ENCODE measurements at regions not wholly inside any gene's neighbourhood (a gene's known extent, or its start where the extent isn't known, plus 50 kb on each side); places are given as distances from the start of the nearest gene placed in this dataset.

DNA sequence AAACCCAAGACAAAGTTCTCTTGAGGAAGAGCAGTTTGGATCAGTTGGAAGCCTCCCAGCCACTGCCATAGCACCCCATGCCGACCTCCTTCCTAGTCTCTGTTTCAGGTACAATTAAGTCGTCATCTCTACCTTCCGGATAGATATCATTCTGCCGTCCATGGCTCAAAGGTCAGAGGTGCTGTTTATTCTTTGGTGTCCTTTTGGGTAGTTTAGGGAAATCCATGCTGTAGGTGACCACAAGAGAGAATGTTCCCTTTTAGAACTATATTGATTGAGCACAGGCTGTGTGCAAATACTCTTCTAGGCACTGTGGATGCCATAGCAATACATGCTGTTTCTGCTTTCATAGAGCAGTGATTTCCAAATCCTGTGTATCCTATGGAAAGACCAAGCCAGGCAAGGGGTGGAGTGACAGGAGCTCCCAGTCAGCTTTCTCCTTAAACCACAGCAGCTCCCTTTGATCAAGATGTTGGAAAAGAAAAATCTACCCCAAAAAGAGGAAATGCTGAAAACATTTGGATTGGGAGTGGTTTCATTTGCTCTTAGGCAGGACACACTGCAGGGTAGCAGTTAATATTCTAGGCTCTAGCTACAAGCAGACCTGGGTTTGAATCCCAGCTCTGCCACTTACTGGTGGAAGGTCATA lies 127.9 kb downstream of the PALM2AKAP2 start:
- ATAC-seq (no peak), DNase-seq (ENCODE audit: missing footprints) (no peak)
- intact Hi-C loops (cut with DNase I) = loop anchor here (2.0 kb wide), 3 partner anchors 89 to 149 kb away; no protein-coding TSS in a partner anchor

GRCh38 chr9:109908459-109909390 lies 128.7 kb downstream of the PALM2AKAP2 start:
- DNase-seq (ENCODE audit: missing footprints) (no peak), ATAC-seq (no peak)
- intact Hi-C loops (cut with DNase I) = loop anchor here (2.0 kb wide), 2 partner anchors 88 to 148 kb away; no protein-coding TSS in a partner anchor

- intact Hi-C loops (cut with DNase I) = no loop called here
- DNase-seq (ENCODE audit: missing footprints) = no peak
- no peak for ATAC-seq
Measured at GRCh38 chr9:109910671-109911518, 130.9 kb downstream of the PALM2AKAP2 start.

GRCh38 chr9:109912082-109912582 lies 132.1 kb downstream of the PALM2AKAP2 start:
- DNase-seq (ENCODE audit: missing footprints) (no peak), ATAC-seq (no peak)
- intact Hi-C loops (cut with DNase I) = no loop called here

- no peak for ATAC-seq
- DNase-seq (ENCODE audit: missing footprints) = no peak
- intact Hi-C loops (cut with DNase I) = no loop called here
Measured at GRCh38 chr9:109912726-109913460, 132.9 kb downstream of the PALM2AKAP2 start.

DNA sequence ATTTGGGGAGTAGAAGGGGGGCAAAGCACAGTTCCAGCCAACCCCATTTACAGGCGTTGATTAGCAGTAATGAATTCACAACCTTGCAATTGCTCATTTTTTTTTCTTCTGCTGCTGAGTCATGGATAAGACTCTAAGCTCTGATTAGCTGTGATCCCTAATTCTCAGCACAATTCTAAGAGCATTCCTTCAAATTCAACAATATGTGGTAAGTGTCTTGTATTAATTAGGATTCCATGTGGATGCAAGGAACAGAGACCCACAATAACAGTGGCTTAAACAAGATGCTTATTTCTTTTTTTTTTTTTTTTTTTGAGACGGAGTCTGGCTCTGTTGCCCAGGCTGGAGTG lies 133.4 kb downstream of the PALM2AKAP2 start:
- ATAC-seq (no peak), DNase-seq (ENCODE audit: missing footprints) (no peak)
- intact Hi-C loops (cut with DNase I) = no loop called here

- intact Hi-C loops (cut with DNase I) = loop anchor here (5.0 kb wide), 1 partner anchor 38 kb away; no protein-coding TSS in a partner anchor
- ATAC-seq = no peak
- no peak for DNase-seq (ENCODE audit: missing footprints)
Measured at GRCh38 chr9:109914280-109915027, 134.5 kb downstream of the PALM2AKAP2 start.

DNA sequence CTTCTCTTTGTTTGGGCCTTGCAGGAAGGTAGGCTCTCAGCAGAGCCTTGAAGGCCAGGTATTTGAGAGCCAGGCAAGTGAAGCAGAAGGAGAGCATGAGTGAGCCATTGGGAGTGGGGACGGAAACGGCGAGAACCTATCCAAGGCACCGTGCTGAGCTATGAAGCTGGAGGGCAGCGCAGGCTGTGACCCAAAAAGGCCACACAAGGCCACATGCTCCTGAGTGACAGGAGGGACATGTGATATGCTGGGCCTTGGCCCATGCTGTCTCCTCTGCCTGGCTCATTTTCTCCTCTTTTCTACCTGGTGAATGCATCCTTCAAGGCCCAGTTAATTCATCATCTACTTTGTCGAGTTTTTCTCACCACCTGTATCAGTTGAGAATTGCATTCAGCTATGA lies 136.3 kb downstream of the PALM2AKAP2 start:
- DNase-seq (ENCODE audit: missing footprints) = no peak
- intact Hi-C loops (cut with DNase I) = loop anchor here (5.0 kb wide), 1 partner anchor 36 kb away; no protein-coding TSS in a partner anchor

DNA sequence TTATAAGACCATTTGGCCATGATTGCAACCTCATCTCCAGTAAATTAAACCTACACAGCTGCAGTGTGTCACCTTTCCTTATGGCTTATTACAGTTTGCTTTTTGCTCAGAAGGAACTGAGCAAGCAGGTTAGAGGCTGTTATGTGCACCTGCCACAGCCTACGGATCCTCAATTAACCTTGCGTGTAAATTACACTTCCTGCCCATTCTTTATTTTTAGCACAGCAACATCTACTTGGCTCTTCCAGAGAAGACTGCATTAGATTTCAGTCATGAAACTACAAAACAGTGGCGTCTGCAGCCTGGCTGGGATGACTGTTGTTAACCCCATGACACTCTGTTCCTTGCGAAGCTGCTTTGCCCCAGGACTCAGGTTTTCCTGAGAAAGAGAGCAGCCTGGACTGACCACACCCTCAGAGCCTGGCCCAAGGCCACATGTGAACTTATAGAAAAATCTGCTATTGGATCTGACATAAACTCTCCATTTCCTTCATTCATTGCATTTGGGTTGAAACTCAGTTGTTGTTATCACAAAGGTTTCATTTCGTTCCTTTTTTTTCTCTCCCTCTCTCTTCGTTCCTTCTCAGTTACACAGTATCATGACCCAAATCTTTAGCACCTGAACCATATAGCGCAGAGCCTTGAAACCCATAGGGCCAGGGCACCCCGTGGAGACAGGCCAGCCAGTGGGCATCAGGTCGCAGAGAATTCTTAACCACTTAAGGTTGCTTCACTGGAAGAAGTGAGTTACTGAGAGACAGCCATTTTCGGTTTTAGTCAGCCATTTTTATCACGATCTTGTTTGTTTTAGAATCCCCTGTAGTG lies 138.6 kb downstream of the PALM2AKAP2 start:
- intact Hi-C loops (cut with DNase I) = loop anchor here (5.0 kb wide), 1 partner anchor 34 kb away; no protein-coding TSS in a partner anchor
- ATAC-seq (peak; percentile 48), DNase-seq (ENCODE audit: missing footprints) (no peak)

More for the DNA sequence above, 136.3 kb downstream of the PALM2AKAP2 start:
- ATAC-seq = no peak

DNA sequence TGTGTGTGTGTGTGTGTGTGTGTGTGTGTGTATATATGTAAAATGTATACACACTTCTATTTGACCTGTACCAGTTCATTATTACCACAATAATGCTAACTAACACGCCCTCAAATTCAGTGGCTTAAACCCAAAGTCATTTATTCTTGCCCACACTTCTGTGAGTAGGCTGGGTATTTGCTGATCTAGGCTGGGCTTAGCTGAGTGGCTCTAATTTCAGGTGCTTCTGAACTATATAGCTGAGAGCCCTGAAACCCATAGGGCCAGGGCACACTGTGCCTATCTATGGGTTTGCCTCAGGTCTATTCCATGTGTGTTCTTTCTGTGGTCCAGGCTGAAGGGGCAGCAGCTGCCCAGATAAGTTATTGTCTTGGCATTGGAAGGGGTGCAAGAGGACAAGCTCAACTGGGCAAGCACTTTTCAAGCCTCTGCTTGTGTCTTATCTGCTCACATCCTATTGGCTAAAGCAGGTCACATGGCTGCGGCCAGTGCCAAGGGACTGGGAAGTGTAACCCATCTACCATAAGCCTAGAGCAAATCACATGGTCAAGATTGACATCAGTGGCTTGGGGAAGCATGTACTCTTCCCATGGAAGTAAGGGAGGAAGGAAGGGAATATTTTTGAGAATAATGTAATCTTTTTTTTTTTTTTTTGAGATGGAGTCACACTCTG lies 139.9 kb downstream of the PALM2AKAP2 start:
- intact Hi-C loops (cut with DNase I) = loop anchor here (5.0 kb wide), 2 partner anchors 32 to 112 kb away; no protein-coding TSS in a partner anchor
- ATAC-seq (no peak), DNase-seq (ENCODE audit: missing footprints) (no peak)

- ATAC-seq = no peak
- intact Hi-C loops (cut with DNase I) = loop anchor here (5.0 kb wide), 1 partner anchor 109 kb away; no protein-coding TSS in a partner anchor
- no peak for DNase-seq (ENCODE audit: missing footprints)
Measured at GRCh38 chr9:109922617-109923470, 142.8 kb downstream of the PALM2AKAP2 start.

DNA sequence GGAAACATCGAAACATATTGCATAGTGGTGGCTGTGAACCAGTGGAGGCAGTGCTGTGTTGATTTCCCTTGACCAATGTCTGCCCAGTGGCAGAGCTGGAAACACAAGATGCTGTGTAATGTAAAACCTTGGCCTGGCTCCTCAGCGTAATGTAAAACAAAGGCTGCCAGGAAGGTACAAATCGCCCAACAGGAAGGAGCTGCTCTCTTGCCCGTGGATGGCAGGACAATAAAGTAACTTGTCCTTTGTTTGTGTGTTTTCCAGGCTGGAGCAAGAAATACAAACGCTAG lies 143.4 kb downstream of the PALM2AKAP2 start:
- intact Hi-C loops (cut with DNase I) = loop anchor here (5.0 kb wide), 1 partner anchor 109 kb away; no protein-coding TSS in a partner anchor

GRCh38 chr9:109923806-109924205 lies 143.8 kb downstream of the PALM2AKAP2 start:
- no peak for ATAC-seq
- DNase-seq (ENCODE audit: missing footprints) = no peak
- intact Hi-C loops (cut with DNase I) = loop anchor here (5.0 kb wide), 1 partner anchor 108 kb away; no protein-coding TSS in a partner anchor

More for the DNA sequence above, 143.4 kb downstream of the PALM2AKAP2 start:
- DNase-seq (ENCODE audit: missing footprints) (no peak), ATAC-seq (no peak)

- intact Hi-C loops (cut with DNase I) = no loop called here
- ATAC-seq (no peak), DNase-seq (ENCODE audit: missing footprints) (no peak)
Measured at GRCh38 chr9:109925799-109926198, 145.8 kb downstream of the PALM2AKAP2 start.

- intact Hi-C loops (cut with DNase I) = no loop called here
- peak; percentile 37 for ATAC-seq
- DNase-seq (ENCODE audit: missing footprints) = no peak
Measured at GRCh38 chr9:109926421-109926869, 146.4 kb downstream of the PALM2AKAP2 start.

All from Right ventricle myocardium inferior (tissue), 1 donor.